H1 (cell line): ENCODE measurements at regions not wholly inside any gene's neighbourhood (a gene's known extent, or its start where the extent isn't known, plus 50 kb on each side); places are given as distances from the start of the nearest gene placed in this dataset.

ENCODE experiments used
- CTCF ChIA-PET: fragments of 300-600 bp; sonication (Branson Sonifier 250); formaldehyde crosslinking; loops from one replicate; lab custom pipeline; 2021; ENCODE audit not compliant: partially characterized antibody; lab: Charles Lee
- POLR2A ChIA-PET: fragments of 300-600 bp; sonication (Branson Sonifier 250); formaldehyde crosslinking; loops from one replicate; lab custom pipeline; 2021; ENCODE audit warnings: inconsistent platforms; ENCODE audit not compliant: partially characterized antibody; lab: Charles Lee
- DNase-seq, 2 experiments: peaks; one replicate each; pipeline versions ENCODE4 v3.0.0 to v3.0.0-alpha.2; 2010 to 2022; ENCODE audit warnings: low spot score in 2 of 2, low read depth in 1 of 2, mixed read lengths in 1 of 2
- FAIRE-seq: peaks from 2 replicates; lab custom pipeline; 2011; peaks lifted over from hg19 to GRCh38; lab: Jason Lieb, UNC
- H2AFZ ChIP-seq: 2 replicates; pipeline ENCODE4 v1.8.1; 2012; ENCODE audit warnings: low read length, inconsistent platforms
- H2AK5ac ChIP-seq: 2 replicates; pipeline ENCODE4 v1.6.1; 2013; ENCODE audit warnings: low read depth, low read length
- H2BK120ac ChIP-seq: replicated peaks from 2 replicates; pipeline ENCODE3; 2013; ENCODE audit warnings: low read depth, low read length, inconsistent platforms
- H2BK12ac ChIP-seq: 2 replicates; pipeline ENCODE4 v1.6.1; 2013; ENCODE audit warnings: low read depth, low read length
- H2BK15ac ChIP-seq: 2 replicates; pipeline ENCODE4 v1.6.1; 2013; ENCODE audit warnings: low read length
- H2BK20ac ChIP-seq: 2 replicates; pipeline ENCODE4 v1.6.1; 2013; ENCODE audit warnings: low read length
- H2BK5ac ChIP-seq: 2 replicates; pipeline ENCODE4 v1.6.1; 2013; ENCODE audit warnings: low read depth, low read length
- H3K14ac ChIP-seq: 2 replicates; pipeline ENCODE4 v1.6.1; 2013; ENCODE audit warnings: inconsistent platforms; ENCODE audit not compliant: insufficient read length
- H3K18ac ChIP-seq: 2 replicates; pipeline ENCODE4 v1.6.1; 2013; ENCODE audit warnings: low read length; ENCODE audit errors: extremely low read depth
- H3K23ac ChIP-seq: 2 replicates; pipeline ENCODE4 v1.6.1; 2013; ENCODE audit warnings: inconsistent platforms; ENCODE audit not compliant: insufficient read length
- H3K23me2 ChIP-seq: 2 replicates; pipeline ENCODE4 v1.6.1; 2013; ENCODE audit warnings: low read depth, low read length
- H3K27ac ChIP-seq: 2 replicates; pipeline ENCODE4 v1.6.1; 2011; ENCODE audit warnings: low read depth, low read length, inconsistent platforms
- H3K27me3 ChIP-seq, 4 experiments: replicated peaks in 1 of 4; 1 replicate in 1 of 4; 2 replicates in 3 of 4; pipeline versions ENCODE4 v1.6.1 to v1.8.1; 2011 to 2013; ENCODE audit warnings: low read length in 3 of 4, mild to moderate bottlenecking in 3 of 4, inconsistent platforms in 2 of 4, mixed read lengths in 2 of 4, moderate library complexity in 1 of 4; ENCODE audit not compliant: control insufficient read depth in 3 of 4, insufficient read depth in 3 of 4; ENCODE audit errors: extremely low read depth in 1 of 4
- H3K36me3 ChIP-seq, 4 experiments: 2 replicates each; pipeline versions ENCODE4 v1.6.1 to v1.8.1; 2011 to 2013; ENCODE audit warnings: mild to moderate bottlenecking in 4 of 4, low read length in 3 of 4, moderate library complexity in 2 of 4, control low read depth in 1 of 4, inconsistent platforms in 1 of 4; ENCODE audit not compliant: insufficient read depth in 4 of 4, control insufficient read depth in 2 of 4
- H3K4ac ChIP-seq: replicated peaks from 2 replicates; pipeline ENCODE3; 2013; ENCODE audit warnings: low read length, low read depth, mixed read lengths, inconsistent platforms; ENCODE audit not compliant: insufficient read length
- H3K4me1 ChIP-seq, 4 experiments: replicated peaks in 1 of 4; 1 replicate in 1 of 4; 2 replicates in 3 of 4; pipeline versions ENCODE4 v1.6.1 to v1.8.1; 2011 to 2013; ENCODE audit warnings: low read length in 3 of 4, inconsistent platforms in 2 of 4, mixed read lengths in 1 of 4; ENCODE audit not compliant: insufficient read depth in 4 of 4, control insufficient read depth in 3 of 4
- H3K4me2 ChIP-seq, 2 experiments: 2 replicates each; pipeline versions ENCODE4 v1.6.1 to v1.8.1; 2011 to 2013; ENCODE audit warnings: low read depth in 2 of 2, low read length in 2 of 2, control low read depth in 1 of 2, inconsistent platforms in 1 of 2, mild to moderate bottlenecking in 1 of 2; ENCODE audit not compliant: insufficient read depth in 1 of 2
- H3K4me3 ChIP-seq, 4 experiments: fragments of 200-600, 300-600 bp in 1 of 4; sonication (generic), shearing (Covaris generic), sonication (Bioruptor Twin) in 1 of 4; 2 replicates each; pipeline versions ENCODE4 v1.5.1 to v1.8.1; 2011 to 2016; ENCODE audit warnings: low read length in 4 of 4, low read depth in 3 of 4, control low read depth in 2 of 4, inconsistent platforms in 2 of 4, mild to moderate bottlenecking in 2 of 4, mixed read lengths in 1 of 4, moderate library complexity in 1 of 4; ENCODE audit not compliant: insufficient read depth in 2 of 4; ENCODE audit errors: extremely low read depth in 1 of 4
- H3K56ac ChIP-seq: replicated peaks from 2 replicates; pipeline ENCODE3; 2013; ENCODE audit warnings: low read depth, mild to moderate bottlenecking, mixed read lengths, low read length, inconsistent platforms; ENCODE audit not compliant: insufficient read length
- H3K79me1 ChIP-seq: 2 replicates; pipeline ENCODE4 v1.6.1; 2013; ENCODE audit warnings: low read depth, low read length, control low read depth
- H3K79me2 ChIP-seq, 2 experiments: 2 replicates each; pipeline versions ENCODE4 v1.6.1 to v1.8.1; 2012 to 2013; ENCODE audit warnings: low read length in 2 of 2, mild to moderate bottlenecking in 2 of 2, inconsistent platforms in 1 of 2; ENCODE audit not compliant: insufficient read depth in 2 of 2, control insufficient read depth in 1 of 2
- H3K9ac ChIP-seq, 4 experiments: replicated peaks in 1 of 4; 1 replicate in 1 of 4; 2 replicates in 3 of 4; pipeline versions ENCODE4 v1.6.1 to v1.8.1; 2011 to 2013; ENCODE audit warnings: low read depth in 3 of 4, low read length in 3 of 4, control low read depth in 2 of 4, mild to moderate bottlenecking in 2 of 4, moderate library complexity in 2 of 4, inconsistent platforms in 1 of 4; ENCODE audit errors: extremely low read depth in 1 of 4
- H3K9me3 ChIP-seq, 2 experiments: 2 replicates each; pipeline versions ENCODE4 v1.6.1 to v1.8.1; 2012 to 2013; ENCODE audit warnings: mild to moderate bottlenecking in 2 of 2, moderate library complexity in 2 of 2, control low read depth in 1 of 2, inconsistent platforms in 1 of 2, low read depth in 1 of 2, low read length in 1 of 2, mixed read lengths in 1 of 2; ENCODE audit not compliant: insufficient read depth in 2 of 2
- H4K20me1 ChIP-seq, 2 experiments: replicated peaks in 1 of 2; 2 replicates each; pipeline versions ENCODE3 to v1.8.1; 2011 to 2013; ENCODE audit warnings: inconsistent platforms in 2 of 2, low read length in 2 of 2, mild to moderate bottlenecking in 1 of 2; ENCODE audit not compliant: insufficient read depth in 2 of 2, control insufficient read depth in 1 of 2
- H4K5ac ChIP-seq: 2 replicates; pipeline ENCODE4 v1.6.1; 2013; ENCODE audit warnings: low read length, low read depth, mixed read lengths, inconsistent platforms; ENCODE audit not compliant: insufficient read length
- H4K8ac ChIP-seq: 2 replicates; pipeline ENCODE4 v1.8.0; 2013; ENCODE audit warnings: mild to moderate bottlenecking, moderate library complexity, low read length, inconsistent platforms; ENCODE audit not compliant: insufficient read depth; ENCODE audit errors: extremely low read depth
- H4K91ac ChIP-seq: replicated peaks from 2 replicates; pipeline ENCODE3; 2013; ENCODE audit warnings: low read length, mixed read lengths, inconsistent platforms; ENCODE audit not compliant: insufficient read length
- BACH1 ChIP-seq: IDR thresholded peaks from 2 replicates; pipeline ENCODE4 v1.6.1; 2012; ENCODE audit warnings: low read length, improper control_type of control experiment
- BRCA1 ChIP-seq: IDR thresholded peaks from 2 replicates; pipeline ENCODE4 v1.6.1; 2012; ENCODE audit warnings: low read depth, low read length, improper control_type of control experiment
- CEBPB ChIP-seq: IDR thresholded peaks from 2 replicates; pipeline ENCODE4 v1.6.1; 2012; ENCODE audit warnings: low read depth, low read length
- JUN ChIP-seq: IDR thresholded peaks from 2 replicates; pipeline ENCODE4 v1.6.1; 2011; ENCODE audit warnings: low read depth, mild to moderate bottlenecking, improper control_type of control experiment, low read length
- JUND ChIP-seq: IDR thresholded peaks from 2 replicates; pipeline ENCODE4 v1.6.1; 2011; ENCODE audit warnings: mild to moderate bottlenecking, improper control_type of control experiment, low read length
- MAFK ChIP-seq: IDR thresholded peaks from 2 replicates; pipeline ENCODE4 v1.6.1; 2012; ENCODE audit warnings: low read depth, mild to moderate bottlenecking, improper control_type of control experiment, low read length
- RFX5 ChIP-seq: IDR thresholded peaks from 2 replicates; pipeline ENCODE4 v1.6.1; 2011; ENCODE audit warnings: low read depth, low read length, improper control_type of control experiment, borderline replicate concordance
- RXRA ChIP-seq: IDR thresholded peaks from 2 replicates; pipeline ENCODE4 v1.6.1; 2011; ENCODE audit warnings: low read depth, mild to moderate bottlenecking, low read length, moderate library complexity; ENCODE audit not compliant: insufficient read depth
- SIRT6 ChIP-seq: IDR thresholded peaks from one replicate; pipeline ENCODE4 v1.7.1; 2012; ENCODE audit warnings: low read length, inconsistent platforms
- TBP ChIP-seq: IDR thresholded peaks from 2 replicates; pipeline ENCODE4 v1.6.1; 2011; ENCODE audit warnings: low read depth, low read length, improper control_type of control experiment
- WGBS, 2 experiments: shearing (Covaris generic) in 1 of 2; methylation state at CpG; one replicate each; pipeline versions ENCODE4 v1.1.6 to v1.1.7; 2013 to 2015; ENCODE audit warnings: low lambda C conversion rate in 2 of 2, mixed read lengths in 2 of 2, inconsistent platforms in 1 of 2, low coverage in 1 of 2, missing lambda C conversion rate in 1 of 2; ENCODE audit not compliant: insufficient replicate concordance in 2 of 2, insufficient coverage in 1 of 2, insufficient read length in 1 of 2; ENCODE audit errors: extremely low coverage in 1 of 2, missing lambda C conversion rate in 1 of 2; 5-methylcytosine and 5-hydroxymethylcytosine counted together

DNA sequence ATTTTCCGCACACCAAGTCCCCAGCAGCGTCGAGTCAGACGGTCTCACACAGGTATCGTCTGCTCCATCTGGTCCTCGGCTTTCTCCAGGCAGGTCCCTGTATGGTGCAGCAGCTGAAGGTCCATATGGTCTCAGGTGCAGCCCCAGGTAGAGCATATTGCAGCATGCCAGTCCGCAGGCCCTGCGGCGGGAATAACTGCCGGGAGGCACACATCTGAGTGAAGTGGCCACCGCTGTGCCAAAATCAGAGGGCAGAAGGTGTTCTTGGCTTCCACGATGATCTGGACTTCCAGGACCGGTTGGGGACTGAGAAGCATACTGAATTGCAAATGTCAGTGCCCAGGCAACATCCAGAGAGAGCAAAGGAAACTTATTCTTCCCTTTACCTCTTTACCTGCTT lies 320.3 kb downstream of the RNF144A start:
- TF ChIP-seq TBP = no peak
- no peak for TF ChIP-seq JUN
- no peak for TF ChIP-seq JUND
- TF ChIP-seq SIRT6 = no peak
- TF ChIP-seq BACH1 = no peak
- no peak for TF ChIP-seq MAFK
- no peak for TF ChIP-seq BRCA1
- TF ChIP-seq RXRA = no peak
- TF ChIP-seq RFX5 = no peak
- no peak for TF ChIP-seq CEBPB
- Histone ChIP-seq H4K5ac (no peak overlapping the region), H4K20me1 (no peaks in the 10 kb centered on the region), H3K9me3 (no peaks in the 10 kb centered on the region), H2BK5ac (no peak overlapping the region), H3K14ac (no peak overlapping the region), H3K4me3 (no peak overlapping the region), H3K36me3 (no peaks in the 10 kb centered on the region), H2BK20ac (no peak overlapping the region), H3K27ac (no peak overlapping the region), H3K18ac (0 out of 2 replicates have a peak overlapping the region, but pooled peaks have one; percentile 28), H3K23me2 (no peaks in the 10 kb centered on the region; the same call in 1 of the 2 replicates), H2BK12ac (no peak overlapping the region; the same call in 1 of the 2 replicates), H2AK5ac (no peak overlapping the region), H3K79me2 (no peaks in the 10 kb centered on the region), H3K79me1 (no peaks in the 10 kb centered on the region), H3K56ac (no peak overlapping the region), H2BK15ac (no peak overlapping the region), H3K9ac (no peak overlapping the region), H4K8ac (no peak overlapping the region), H4K91ac (no peak overlapping the region), H3K27me3 (no peaks in the 10 kb centered on the region), H3K23ac (no peak overlapping the region), H3K4me1 (no peaks in the 10 kb centered on the region; a peak in 1 of 7 replicates), H2BK120ac (no peak overlapping the region), H3K4me2 (no peak overlapping the region), H2AFZ (no peak overlapping the region), H3K4ac (no peak overlapping the region)
- FAIRE-seq (no peak), DNase-seq (no peak)
- POLR2A ChIA-PET = no interaction called here
- WGBS, 2 experiments = 92% methylated on average over 13 of the region's 13 CpGs; no CpG with 5 or more reads in 1 of the 2 experiments
- CTCF ChIA-PET = no interaction called here
